ENCODE measurements at regions not wholly inside any gene's neighbourhood (a gene's known extent, or its start where the extent isn't known, plus 50 kb on each side); places are given as distances from the start of the nearest gene placed in this dataset.

GRCh38 chr10:128774979-128775378, 648.8 kb upstream of the MKI67 start:
- no peaks in the 10 kb centered on the region for H3K36me3 ChIP-seq
- intact Hi-C loops (cut with DNase I; ENCODE audit: low total_unique reads), result no loop called here
- DNase-seq, result no peak

GRCh38 chr10:128775743-128776142, 649.5 kb upstream of the MKI67 start:
- H3K4me1 ChIP-seq, result no peaks in the 10 kb centered on the region
- DNase-seq, result no peak

More at GRCh38 chr10:128774979-128775378, 648.8 kb upstream of the MKI67 start:
- Histone ChIP-seq H3K27ac (no peak overlapping the region), H3K4me3 (no peak overlapping the region), H3K4me1 (no peaks in the 10 kb centered on the region), H3K27me3 (no peaks in the 10 kb centered on the region), H3K9me3 (no peaks in the 10 kb centered on the region)
- TF ChIP-seq CTCF (IDR thresholded peaks at IDR 0.05) (no peak), POLR2A (IDR thresholded peaks at IDR 0.05) (no peak)

GRCh38 chr10:128776673-128777252, 650.5 kb upstream of the MKI67 start:
- no peak for TF ChIP-seq CTCF (IDR thresholded peaks at IDR 0.05)
- no peak for TF ChIP-seq POLR2A (IDR thresholded peaks at IDR 0.05)
- Histone ChIP-seq H3K36me3 (no peaks in the 10 kb centered on the region), H3K9me3 (no peaks in the 10 kb centered on the region), H3K27ac (no peak overlapping the region), H3K4me1 (no peaks in the 10 kb centered on the region), H3K4me3 (no peak overlapping the region), H3K27me3 (no peaks in the 10 kb centered on the region)
- no peak for DNase-seq
- intact Hi-C loops (cut with DNase I; ENCODE audit: low total_unique reads), result no loop called here

More at GRCh38 chr10:128775743-128776142, 649.5 kb upstream of the MKI67 start:
- no peaks in the 10 kb centered on the region for H3K27me3 ChIP-seq
- H3K36me3 ChIP-seq, result no peaks in the 10 kb centered on the region
- no peak overlapping the region for H3K4me3 ChIP-seq
- intact Hi-C loops (cut with DNase I; ENCODE audit: low total_unique reads), result no loop called here
- H3K27ac ChIP-seq, result no peak overlapping the region
- TF ChIP-seq CTCF (IDR thresholded peaks at IDR 0.05) (no peak), POLR2A (IDR thresholded peaks at IDR 0.05) (no peak)
- H3K9me3 ChIP-seq, result no peaks in the 10 kb centered on the region

GRCh38 chr10:128777342-128777741, 651.1 kb upstream of the MKI67 start:
- Histone ChIP-seq H3K36me3 (no peaks in the 10 kb centered on the region), H3K27me3 (no peaks in the 10 kb centered on the region), H3K9me3 (no peaks in the 10 kb centered on the region), H3K4me3 (no peak overlapping the region), H3K27ac (no peak overlapping the region), H3K4me1 (no peaks in the 10 kb centered on the region)
- TF ChIP-seq POLR2A (IDR thresholded peaks at IDR 0.05) (no peak), CTCF (IDR thresholded peaks at IDR 0.05) (no peak)
- intact Hi-C loops (cut with DNase I; ENCODE audit: low total_unique reads), result no loop called here
- no peak for DNase-seq

GRCh38 chr10:128779416-128779815, 653.2 kb upstream of the MKI67 start:
- no peaks in the 10 kb centered on the region for H3K9me3 ChIP-seq
- no peaks in the 10 kb centered on the region for H3K27me3 ChIP-seq
- H3K4me1 ChIP-seq, result no peaks in the 10 kb centered on the region
- no peak for DNase-seq
- H3K27ac ChIP-seq, result no peak overlapping the region
- TF ChIP-seq CTCF (IDR thresholded peaks at IDR 0.05) (no peak), POLR2A (IDR thresholded peaks at IDR 0.05) (no peak)
- H3K36me3 ChIP-seq, result no peaks in the 10 kb centered on the region
- intact Hi-C loops (cut with DNase I; ENCODE audit: low total_unique reads), result no loop called here
- H3K4me3 ChIP-seq, result no peak overlapping the region

Data from uterus (tissue), 3 donors.